Nephron (organoid): ENCODE measurements at regions not wholly inside any gene's neighbourhood (a gene's known extent, or its start where the extent isn't known, plus 50 kb on each side); places are given as distances from the start of the nearest gene placed in this dataset.

Source experiments
- H3K27ac Mint-ChIP-seq, 3 experiments: 2 replicates each; pipeline ENCODE4 v1.8.0; 2020; ENCODE audit warnings: mixed read lengths in 3 of 3, mild to moderate bottlenecking in 2 of 3, moderate library complexity in 1 of 3
- H3K27me3 Mint-ChIP-seq: 2 replicates; pipeline ENCODE4 v1.8.0; 2021; ENCODE audit warnings: low read depth, mild to moderate bottlenecking, moderate library complexity, mixed read lengths
- H3K36me3 Mint-ChIP-seq: 2 replicates; pipeline ENCODE4 v1.8.0; 2020; ENCODE audit warnings: low read depth, mixed read lengths
- H3K4me1 Mint-ChIP-seq: 2 replicates; pipeline ENCODE4 v1.8.0; 2020; ENCODE audit warnings: mixed read lengths
- H3K4me3 Mint-ChIP-seq, 3 experiments: 2 replicates each; pipeline ENCODE4 v1.8.0; 2020; ENCODE audit warnings: mild to moderate bottlenecking in 3 of 3, mixed read lengths in 3 of 3, moderate library complexity in 2 of 3
- H3K9me3 Mint-ChIP-seq: 2 replicates; pipeline ENCODE4 v1.8.0; 2020; ENCODE audit warnings: mixed read lengths
- CTCF ChIP-seq, 3 experiments: fragments of 200-600 bp; sonication (generic); IDR thresholded peaks; one replicate each; pipeline ENCODE4 v1.5.0; 2021; ENCODE audit warnings: antibody characterized with exemption in 3 of 3; ENCODE audit not compliant: unreplicated experiment in 3 of 3

GRCh38 chr5:124927735-124928134 is 181.3 kb upstream of the ZNF608 start:
- peaks cover 8% of the 10 kb centered on the region for H3K27me3 Mint-ChIP-seq
- H3K4me1 Mint-ChIP-seq: peaks cover under 1% of the 10 kb centered on the region
- H3K9me3 Mint-ChIP-seq: no peaks in the 10 kb centered on the region
- no peak for TF ChIP-seq CTCF (IDR thresholded peaks at IDR 0.05; ENCODE audit: unreplicated experiment in 3 of 3)
- no peak overlapping the region for H3K4me3 Mint-ChIP-seq
- no peaks in the 10 kb centered on the region for H3K36me3 Mint-ChIP-seq
- H3K27ac Mint-ChIP-seq: no peak overlapping the region

GRCh38 chr5:124929000-124929399 is 182.6 kb upstream of the ZNF608 start:
- Mint-ChIP-seq H3K27ac (no peak overlapping the region), H3K27me3 (peaks cover 8% of the 10 kb centered on the region), H3K36me3 (no peaks in the 10 kb centered on the region), H3K9me3 (no peaks in the 10 kb centered on the region), H3K4me1 (peaks cover 4% of the 10 kb centered on the region), H3K4me3 (no peak overlapping the region)
- TF ChIP-seq CTCF (IDR thresholded peaks at IDR 0.05; ENCODE audit: unreplicated experiment in 3 of 3): no peak

DNA sequence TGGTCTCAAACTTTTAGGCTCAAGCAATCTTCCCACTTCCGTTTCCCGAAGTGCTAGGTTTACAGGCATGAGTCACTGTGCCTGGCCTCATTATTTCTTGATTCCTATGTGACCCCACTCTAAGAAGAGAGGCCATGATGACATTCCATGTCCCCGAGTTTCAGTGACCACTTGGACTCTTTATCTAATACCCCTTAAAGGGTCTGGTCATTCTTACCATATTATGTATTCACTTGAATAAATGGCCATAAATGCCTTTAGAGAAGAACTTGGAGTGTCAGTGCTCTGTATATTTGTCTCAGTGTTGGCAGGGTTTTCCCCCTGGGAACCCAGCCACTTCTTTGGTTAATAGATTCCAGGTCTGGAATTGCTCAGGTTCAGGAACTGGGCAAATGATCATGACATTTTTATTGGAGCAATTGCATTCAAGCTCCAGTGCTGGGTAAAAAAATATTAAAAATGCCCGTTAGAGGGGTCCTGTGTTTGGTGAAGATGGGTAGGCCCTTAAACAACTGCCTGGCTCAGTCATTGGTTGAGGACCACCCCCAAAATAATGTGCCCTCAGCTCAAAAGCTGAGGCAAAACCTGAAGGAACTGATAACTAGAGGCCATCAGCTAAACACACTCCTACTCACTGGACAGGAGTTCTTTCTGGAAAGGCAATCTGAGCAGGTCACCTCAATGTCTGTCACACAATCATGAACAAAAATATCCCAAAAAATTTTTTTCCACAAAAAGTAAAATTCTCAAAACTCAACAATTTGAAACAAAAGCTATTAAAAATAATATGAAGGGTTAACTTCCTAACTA is 186.6 kb upstream of the ZNF608 start:
- no peak for TF ChIP-seq CTCF (IDR thresholded peaks at IDR 0.05; ENCODE audit: unreplicated experiment in 3 of 3)
- Mint-ChIP-seq H3K4me1 (peaks cover 4% of the 10 kb centered on the region), H3K4me3 (no peak overlapping the region), H3K36me3 (no peaks in the 10 kb centered on the region), H3K9me3 (no peaks in the 10 kb centered on the region), H3K27me3 (peaks cover 5% of the 10 kb centered on the region), H3K27ac (peak overlapping the region in 1 of 3 experiments; percentile 26)

- no peak overlapping the region for H3K4me3 Mint-ChIP-seq
- H3K9me3 Mint-ChIP-seq: no peaks in the 10 kb centered on the region
- no peaks in the 10 kb centered on the region for H3K27me3 Mint-ChIP-seq
- TF ChIP-seq CTCF (IDR thresholded peaks at IDR 0.05; ENCODE audit: unreplicated experiment in 3 of 3): no peak
- H3K4me1 Mint-ChIP-seq: peaks cover 9% of the 10 kb centered on the region
- H3K36me3 Mint-ChIP-seq: no peaks in the 10 kb centered on the region
- no peak overlapping the region for H3K27ac Mint-ChIP-seq
Observed at GRCh38 chr5:124935065-124935464, 188.6 kb upstream of the ZNF608 start.

GRCh38 chr5:124936626-124936933 is 190.1 kb upstream of the ZNF608 start:
- no peak for TF ChIP-seq CTCF (IDR thresholded peaks at IDR 0.05; ENCODE audit: unreplicated experiment in 3 of 3)
- no peaks in the 10 kb centered on the region for H3K27me3 Mint-ChIP-seq
- H3K9me3 Mint-ChIP-seq: peaks cover 11% of the 10 kb centered on the region
- no peak overlapping the region for H3K4me3 Mint-ChIP-seq
- peaks cover 9% of the 10 kb centered on the region for H3K4me1 Mint-ChIP-seq
- H3K36me3 Mint-ChIP-seq: peaks cover 9% of the 10 kb centered on the region
- no peak overlapping the region for H3K27ac Mint-ChIP-seq
